Natural killer cell treated with Interleukin-12 subunit alpha and Interleukin-12 subunit beta and Interleukin-15 and Interleukin-18, amount 100 ng/mL, for 72 hours (primary cell): ENCODE measurements at regions not wholly inside any gene's neighbourhood (a gene's known extent, or its start where the extent isn't known, plus 50 kb on each side); places are given as distances from the start of the nearest gene placed in this dataset.

Experiments
- ATAC-seq, 2 donors: fragments of 150-1000 bp; cut with Tn5 transposase in 1 of 2; sonication (Bioruptor Pico), chemical (Tn5 transposase) in 1 of 2; 2 replicates each; pipeline ENCODE4 v1.10.0; 2021
- DNase-seq: peaks from one replicate; pipeline ENCODE4 v3.0.0; 2022; ENCODE audit warnings: low spot score
- H3K27ac Mint-ChIP-seq, 2 donors: 1 replicate in 1 of 2; 2 replicates in 1 of 2; pipeline ENCODE4 v1.8.0; 2022; ENCODE audit warnings: mixed read lengths in 2 of 2, mild to moderate bottlenecking in 1 of 2, moderate library complexity in 1 of 2
- H3K27me3 Mint-ChIP-seq, 2 donors: 1 replicate in 1 of 2; 2 replicates in 1 of 2; pipeline ENCODE4 v1.8.0; 2022; ENCODE audit warnings: mixed read lengths in 2 of 2
- H3K36me3 Mint-ChIP-seq: one replicate; pipeline ENCODE4 v1.8.0; 2022; ENCODE audit warnings: mixed read lengths
- H3K4me1 Mint-ChIP-seq, 2 donors: 1 replicate in 1 of 2; 2 replicates in 1 of 2; pipeline ENCODE4 v1.8.0; 2022; ENCODE audit warnings: low read depth in 2 of 2, mixed read lengths in 2 of 2, mild to moderate bottlenecking in 1 of 2
- H3K4me3 Mint-ChIP-seq: one replicate; pipeline ENCODE4 v1.8.0; 2022; ENCODE audit warnings: mixed read lengths
- H3K9me3 Mint-ChIP-seq: 2 replicates; pipeline ENCODE4 v1.8.0; 2022; ENCODE audit warnings: mixed read lengths

DNA sequence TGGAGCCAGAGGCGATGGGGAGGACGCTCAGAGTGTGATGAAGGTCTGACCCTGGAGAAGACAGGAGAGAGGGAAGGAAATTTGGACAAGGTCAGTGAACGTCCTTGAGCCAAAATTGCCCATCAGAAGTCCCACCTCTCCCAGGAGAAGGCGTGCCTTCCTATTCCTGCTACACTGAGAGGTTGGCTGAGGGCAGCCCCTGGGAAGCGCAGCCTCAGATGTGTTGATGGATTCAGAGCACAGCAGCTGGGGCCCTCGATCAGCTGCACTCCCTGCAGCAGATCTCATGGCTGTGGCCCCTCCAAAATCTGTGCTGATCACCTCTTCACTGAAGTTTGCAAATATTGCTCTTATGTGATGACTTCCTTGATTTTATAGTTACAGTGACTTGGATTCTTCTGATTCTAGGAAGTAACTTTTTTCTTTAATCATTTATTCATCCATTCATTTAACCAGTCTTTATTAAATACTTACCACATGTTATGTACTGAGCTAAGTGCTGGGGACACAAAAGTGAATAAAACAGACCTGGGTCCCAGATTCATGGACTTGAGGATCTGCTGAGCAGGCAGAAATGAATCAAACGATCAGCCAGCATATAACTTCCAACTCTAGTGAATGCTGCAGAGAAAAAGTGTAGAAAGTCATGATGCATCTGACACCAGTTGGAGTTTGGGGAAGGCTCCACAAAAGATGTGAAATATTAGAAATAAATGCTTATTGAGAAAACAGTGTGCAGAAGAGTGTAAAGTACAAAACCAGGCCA is 69.6 kb upstream of the ARMC2 start:
- DNase-seq (no peak), ATAC-seq (no peak)
- Mint-ChIP-seq H3K27ac (no peak overlapping the region), H3K36me3 (no peaks in the 10 kb centered on the region), H3K4me1 (peaks cover 9 to 12% of the 10 kb centered on the region in 2 donors), H3K4me3 (no peak overlapping the region), H3K9me3 (no peaks in the 10 kb centered on the region), H3K27me3 (peaks cover 0 to 10% of the 10 kb centered on the region in 2 donors)

- ATAC-seq (no peak), DNase-seq (no peak)
- Mint-ChIP-seq H3K36me3 (no peaks in the 10 kb centered on the region), H3K4me1 (peaks cover 9 to 12% of the 10 kb centered on the region in 2 donors), H3K4me3 (no peak overlapping the region), H3K9me3 (no peaks in the 10 kb centered on the region), H3K27ac (no peak overlapping the region), H3K27me3 (peaks cover 0 to 10% of the 10 kb centered on the region in 2 donors)
Measured at GRCh38 chr6:108779536-108780275, 68.5 kb upstream of the ARMC2 start.

DNA sequence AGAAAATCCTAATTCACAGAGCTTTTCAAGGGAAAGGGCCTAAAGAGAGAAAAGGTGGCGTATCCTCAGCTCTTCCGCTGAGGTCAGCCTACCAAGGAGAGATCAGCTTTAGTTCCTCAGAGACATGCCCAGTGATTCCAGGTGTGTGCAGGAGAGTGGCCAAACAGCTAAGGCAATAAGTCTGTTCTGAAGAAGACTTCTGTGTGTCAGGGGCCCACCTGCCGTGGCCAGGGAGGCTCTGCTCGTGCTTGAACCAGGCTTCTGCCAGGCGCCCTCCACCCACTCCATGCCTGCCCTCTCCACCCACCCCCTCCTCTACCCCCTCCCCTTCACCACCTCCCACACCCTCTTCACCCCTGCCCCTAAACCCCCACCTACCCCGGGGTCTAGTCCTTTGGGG is 67.4 kb upstream of the ARMC2 start:
- Mint-ChIP-seq H3K27ac (no peak overlapping the region), H3K4me3 (no peak overlapping the region), H3K9me3 (no peaks in the 10 kb centered on the region), H3K4me1 (peaks cover 9 to 12% of the 10 kb centered on the region in 2 donors), H3K36me3 (no peaks in the 10 kb centered on the region), H3K27me3 (peaks cover 0 to 10% of the 10 kb centered on the region in 2 donors)
- DNase-seq (no peak), ATAC-seq (no peak)

GRCh38 chr6:108781419-108782100 is 66.7 kb upstream of the ARMC2 start:
- no peaks in the 10 kb centered on the region for H3K36me3 Mint-ChIP-seq
- H3K9me3 Mint-ChIP-seq, result no peaks in the 10 kb centered on the region
- peaks cover 9 to 12% of the 10 kb centered on the region in 2 donors for H3K4me1 Mint-ChIP-seq
- H3K27ac Mint-ChIP-seq, result peak overlapping the region in 1 of 2 donors; percentile 28
- ATAC-seq (no peak), DNase-seq (no peak)
- peak overlapping the region; percentile 74 for H3K4me3 Mint-ChIP-seq
- H3K27me3 Mint-ChIP-seq, result peaks cover 0 to 12% of the 10 kb centered on the region in 2 donors

DNA sequence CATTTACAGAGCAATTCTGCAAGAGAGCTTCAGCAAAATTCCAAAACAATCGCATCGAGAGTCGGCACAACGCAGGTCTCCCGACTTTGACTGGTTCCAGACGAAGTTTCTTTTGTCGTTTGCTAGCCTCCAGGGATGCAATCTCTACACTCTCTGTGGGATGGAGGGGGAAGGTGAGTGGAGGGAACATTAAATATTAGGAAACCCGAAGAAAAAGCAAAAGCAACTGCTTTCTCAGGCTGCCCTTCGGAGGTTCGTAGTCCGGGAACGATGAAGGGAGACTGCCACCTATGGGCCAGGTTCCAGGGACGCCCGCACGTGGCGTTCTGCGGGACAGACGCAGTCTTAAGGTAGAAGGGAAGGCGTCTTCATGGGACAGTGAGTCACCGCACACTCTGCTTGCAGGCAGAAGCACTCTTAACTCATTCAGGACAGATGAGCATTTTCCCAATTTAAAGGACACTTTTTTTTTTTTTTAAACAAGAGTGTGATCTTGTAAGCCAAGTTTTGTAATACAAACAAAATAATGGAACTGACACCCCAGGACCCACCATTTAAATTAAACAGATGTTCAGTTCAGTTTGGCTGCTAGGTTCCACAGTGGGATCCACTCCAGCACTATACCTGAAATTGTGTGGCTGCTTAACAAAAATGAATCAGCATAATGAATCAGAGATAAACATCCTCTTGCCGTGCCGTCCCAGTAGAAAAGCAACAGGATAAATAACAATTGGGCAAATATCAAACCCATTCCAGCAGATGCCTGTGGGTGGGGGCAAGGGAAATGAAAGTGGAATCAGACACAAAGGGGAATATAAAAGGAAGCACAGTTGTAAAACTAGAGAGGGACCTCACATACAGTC is 65.8 kb upstream of the ARMC2 start:
- peak; percentile 90 to 93 for ATAC-seq
- Mint-ChIP-seq H3K36me3 (no peaks in the 10 kb centered on the region), H3K27me3 (peaks cover 0 to 12% of the 10 kb centered on the region in 2 donors), H3K4me3 (peak overlapping the region; percentile 74), H3K27ac (peak overlapping the region in 1 of 2 donors; percentile 28), H3K4me1 (peaks cover 9 to 12% of the 10 kb centered on the region in 2 donors), H3K9me3 (no peaks in the 10 kb centered on the region)
- DNase-seq, result peak; percentile 77

GRCh38 chr6:108785653-108786052 is 62.6 kb upstream of the ARMC2 start:
- no peaks in the 10 kb centered on the region for H3K9me3 Mint-ChIP-seq
- H3K4me3 Mint-ChIP-seq, result no peak overlapping the region
- ATAC-seq, result no peak
- H3K27ac Mint-ChIP-seq, result no peak overlapping the region
- H3K4me1 Mint-ChIP-seq, result peaks cover 12 to 13% of the 10 kb centered on the region in 2 donors
- no peaks in the 10 kb centered on the region for H3K36me3 Mint-ChIP-seq
- DNase-seq, result no peak
- peaks cover 0 to 10% of the 10 kb centered on the region in 2 donors for H3K27me3 Mint-ChIP-seq

DNA sequence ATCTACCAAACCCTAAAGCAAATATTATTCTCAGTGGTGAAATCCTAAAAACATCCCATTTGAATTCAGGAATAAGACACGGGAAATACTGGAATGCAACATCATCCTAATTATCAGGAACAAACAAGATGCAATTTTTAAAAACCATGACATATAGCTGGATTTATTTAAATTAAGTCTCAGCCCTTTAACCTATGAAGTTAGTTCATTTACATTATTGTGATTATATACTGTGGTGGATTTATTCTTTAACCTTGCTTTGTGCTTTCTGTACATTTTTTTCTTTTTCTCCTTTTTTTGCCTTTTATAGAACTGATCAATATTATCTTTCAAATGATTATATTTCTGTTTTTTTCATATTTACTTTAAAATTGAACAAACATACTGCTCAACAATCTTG is 59.8 kb upstream of the ARMC2 start:
- Mint-ChIP-seq H3K27ac (no peak overlapping the region), H3K4me1 (peaks cover 0 to 4% of the 10 kb centered on the region in 2 donors), H3K9me3 (no peaks in the 10 kb centered on the region), H3K36me3 (no peaks in the 10 kb centered on the region), H3K27me3 (peaks cover 0 to 2% of the 10 kb centered on the region in 2 donors), H3K4me3 (no peak overlapping the region)
- no peak for DNase-seq
- ATAC-seq, result no peak

GRCh38 chr6:108789475-108789874 is 58.7 kb upstream of the ARMC2 start:
- DNase-seq (no peak), ATAC-seq (no peak)

DNA sequence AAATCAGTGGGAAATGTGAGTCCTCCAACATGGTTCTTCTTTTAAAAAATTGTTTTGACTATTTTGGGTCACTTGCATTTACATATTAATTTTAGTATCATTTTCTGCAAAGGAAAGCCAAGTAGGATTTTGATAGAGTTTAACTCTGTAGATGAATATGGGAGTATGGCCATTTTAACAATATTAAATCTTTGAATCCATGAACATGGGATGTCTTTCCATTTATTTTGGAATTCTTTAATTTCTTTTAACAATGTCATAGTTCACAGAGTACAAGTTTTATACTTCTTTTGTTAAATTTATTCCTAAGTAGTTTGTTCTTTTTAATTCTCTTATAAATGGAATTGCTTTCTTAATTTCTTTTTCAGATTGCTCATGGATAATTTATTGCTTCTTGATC is 56.5 kb upstream of the ARMC2 start:
- ATAC-seq, result no peak
- Mint-ChIP-seq H3K4me1 (peaks cover 0 to 4% of the 10 kb centered on the region in 2 donors), H3K36me3 (no peaks in the 10 kb centered on the region), H3K4me3 (no peak overlapping the region), H3K9me3 (no peaks in the 10 kb centered on the region), H3K27ac (no peak overlapping the region), H3K27me3 (no peaks in the 10 kb centered on the region)
- no peak for DNase-seq

More at GRCh38 chr6:108789475-108789874, 58.7 kb upstream of the ARMC2 start:
- Mint-ChIP-seq H3K9me3 (no peaks in the 10 kb centered on the region), H3K27ac (no peak overlapping the region), H3K27me3 (peaks cover 0 to 2% of the 10 kb centered on the region in 2 donors), H3K4me3 (no peak overlapping the region), H3K36me3 (no peaks in the 10 kb centered on the region), H3K4me1 (peaks cover 0 to 4% of the 10 kb centered on the region in 2 donors)

DNA sequence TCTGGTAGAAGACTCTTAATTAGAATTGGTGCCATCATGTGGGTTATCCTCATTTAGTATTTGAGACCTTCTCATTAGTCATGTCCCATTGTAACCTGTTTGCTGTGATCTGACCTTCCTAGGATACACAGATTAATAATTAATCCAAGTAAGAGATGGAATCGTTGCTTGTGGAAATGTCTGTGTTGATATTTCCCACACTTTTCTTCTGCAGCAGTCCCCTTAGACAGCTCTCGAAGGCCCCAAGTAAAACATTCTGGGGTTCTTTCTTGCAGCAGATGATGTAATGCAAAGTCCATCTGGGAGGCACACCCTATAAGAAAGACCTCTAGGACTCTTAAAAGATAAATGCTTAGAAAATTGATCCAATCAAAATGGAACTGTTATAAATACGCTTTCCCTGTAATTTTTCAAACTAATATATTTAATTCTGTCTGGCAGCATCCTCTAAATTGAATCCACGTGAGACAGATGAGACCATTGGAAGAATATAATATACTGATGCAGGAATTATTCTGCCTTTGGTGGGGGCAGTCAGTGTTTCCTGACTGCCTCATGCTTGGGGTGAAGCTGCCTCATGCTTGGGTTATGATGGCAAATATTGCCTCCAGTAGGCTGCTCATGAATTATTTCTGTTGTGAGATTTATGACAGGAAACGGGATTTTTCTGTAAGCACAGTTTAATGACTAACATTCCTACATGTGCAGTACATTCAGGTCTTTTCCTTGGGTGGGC is 54.5 kb upstream of the ARMC2 start:
- peaks cover 10 to 18% of the 10 kb centered on the region in 2 donors for H3K4me1 Mint-ChIP-seq
- DNase-seq (no peak), ATAC-seq (no peak)
- H3K27me3 Mint-ChIP-seq, result no peaks in the 10 kb centered on the region
- H3K9me3 Mint-ChIP-seq, result no peaks in the 10 kb centered on the region
- no peak overlapping the region for H3K27ac Mint-ChIP-seq
- H3K36me3 Mint-ChIP-seq, result no peaks in the 10 kb centered on the region
- no peak overlapping the region for H3K4me3 Mint-ChIP-seq

DNA sequence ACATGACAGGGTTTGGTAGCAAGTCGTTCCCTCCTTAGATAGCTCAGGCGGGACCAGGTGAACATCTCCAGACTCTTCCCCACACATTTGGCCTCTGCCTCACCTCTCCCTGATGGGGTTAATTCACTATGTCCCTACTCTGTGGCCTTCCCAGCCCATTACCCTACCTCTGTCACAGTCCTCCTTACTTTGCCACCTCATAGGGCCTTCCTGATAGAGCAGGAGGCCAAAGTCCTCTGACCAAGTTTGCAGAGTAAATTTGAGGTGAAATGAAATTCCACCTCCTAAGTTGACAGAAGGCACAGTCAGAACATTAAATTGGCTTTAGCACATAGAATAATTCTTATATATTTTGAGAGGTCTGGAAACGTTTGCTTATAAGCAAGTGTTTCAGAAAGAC is 53.1 kb upstream of the ARMC2 start:
- Mint-ChIP-seq H3K27ac (no peak overlapping the region), H3K36me3 (no peaks in the 10 kb centered on the region), H3K4me3 (no peak overlapping the region), H3K4me1 (peaks cover 24 to 25% of the 10 kb centered on the region in 2 donors), H3K27me3 (no peaks in the 10 kb centered on the region), H3K9me3 (no peaks in the 10 kb centered on the region)
- DNase-seq, result no peak
- no peak for ATAC-seq

- Mint-ChIP-seq H3K36me3 (no peaks in the 10 kb centered on the region), H3K27ac (peak overlapping the region in 1 of 2 donors; percentile 45), H3K4me3 (no peak overlapping the region), H3K27me3 (no peaks in the 10 kb centered on the region), H3K9me3 (no peaks in the 10 kb centered on the region), H3K4me1 (peaks cover 24 to 25% of the 10 kb centered on the region in 2 donors)
- DNase-seq, result no peak
- ATAC-seq, result no peak
Measured at GRCh38 chr6:108795814-108796213, 52.4 kb upstream of the ARMC2 start.
